Gastrocnemius medialis (tissue), 4 donors: ENCODE measurements at regions not wholly inside any gene's neighbourhood (a gene's known extent, or its start where the extent isn't known, plus 50 kb on each side); places are given as distances from the start of the nearest gene placed in this dataset.

Experiments
- ATAC-seq, 2 donors: fragments of 150-250 bp; one replicate each; pipeline ENCODE4 v1.9.1; 2016
- DNase-seq, 2 donors: peaks; one replicate each; pipeline ENCODE4 v3.0.0-alpha.2; 2019
- H3K27ac ChIP-seq, 4 donors: fragments of 200-600 bp; sonication (generic); 1 replicate in 1 of 4; 2 replicates in 3 of 4; pipeline ENCODE4 v1.5.1; 2016 to 2018; ENCODE audit warnings: mild to moderate bottlenecking in 2 of 4, moderate library complexity in 1 of 4
- H3K27me3 ChIP-seq, 3 donors: fragments of 200-600 bp; sonication (generic) in 2 of 3; 1 replicate in 1 of 3; 2 replicates in 2 of 3; pipeline versions ENCODE4 v1.5.1 to v1.6.0; 2016 to 2019; ENCODE audit warnings: mild to moderate bottlenecking in 1 of 3, moderate library complexity in 1 of 3
- H3K36me3 ChIP-seq, 2 donors: fragments of 200-600 bp; sonication (generic) in 1 of 2; one replicate each; pipeline ENCODE4 v1.5.1; 2017 to 2018
- H3K4me1 ChIP-seq, 2 donors: fragments of 200-600 bp; sonication (generic) in 1 of 2; one replicate each; pipeline ENCODE4 v1.5.1; 2016 to 2017; ENCODE audit warnings: mild to moderate bottlenecking in 2 of 2
- H3K4me3 ChIP-seq, 4 donors: fragments of 200-600 bp; sonication (generic) in 3 of 4; 1 replicate in 1 of 4; 2 replicates in 3 of 4; pipeline ENCODE4 v1.5.1; 2016 to 2019; ENCODE audit warnings: mild to moderate bottlenecking in 2 of 4
- H3K9me3 ChIP-seq, 3 donors: fragments of 200-600 bp; sonication (generic) in 2 of 3; 1 replicate in 1 of 3; 2 replicates in 2 of 3; pipeline ENCODE4 v1.5.1; 2016 to 2019
- CTCF ChIP-seq, 5 experiments: fragments of 450-650 bp in 3 of 5; fragments of 200-600 bp in 2 of 5; sonication (generic) in 2 of 5; IDR thresholded peaks in 4 of 5; conservative IDR thresholded peaks in 1 of 5; 1 replicate in 4 of 5; 2 replicates in 1 of 5; pipeline ENCODE4 v1.5.1; 2016 to 2019; ENCODE audit warnings: antibody characterized with exemption in 5 of 5, mild to moderate bottlenecking in 3 of 5, moderate library complexity in 3 of 5
- POLR2A ChIP-seq, 2 donors: fragments of 450-650 bp; IDR thresholded peaks; one replicate each; pipeline ENCODE4 v1.6.1; 2017; ENCODE audit warnings: antibody characterized with exemption in 2 of 2, mild to moderate bottlenecking in 2 of 2, moderate library complexity in 2 of 2
- in situ Hi-C, 4 donors: fragments of 200-750 bp; cut with MboI; loops; one replicate each; pipeline versions ENCODE4 v1.15.0 to v1.8.0; 2017; ENCODE audit warnings: low sequenced_read_pairs in 4 of 4
- intact Hi-C: fragments of 100-400 bp; cut with DNase I; formaldehyde crosslinking; loops from one replicate; pipeline ENCODE4 v1.15.1; 2023; ENCODE audit warnings: low total_unique reads

DNA sequence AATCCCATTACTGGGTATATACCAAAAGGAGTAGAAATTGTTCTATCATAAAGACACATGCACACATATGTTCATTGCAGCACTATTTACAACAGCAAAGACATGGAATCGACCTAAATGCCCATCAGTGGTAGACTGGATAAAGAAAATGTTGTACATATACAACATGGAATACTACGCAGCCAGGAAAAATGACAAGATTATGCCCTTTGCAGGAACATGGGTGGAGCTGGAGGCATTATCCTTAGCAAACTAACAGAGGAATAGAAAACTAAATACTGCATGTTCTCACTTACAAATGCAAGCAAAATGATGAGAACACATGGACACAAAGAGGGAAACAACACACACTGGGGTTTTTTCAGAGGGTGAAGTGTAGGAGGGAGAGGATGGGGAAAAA is 300.2 kb downstream of the BAMBI start:
- Histone ChIP-seq H3K36me3 (no peaks in the 10 kb centered on the region), H3K4me3 (no peak overlapping the region), H3K27ac (no peak overlapping the region), H3K4me1 (peaks cover 0 to 3% of the 10 kb centered on the region in 2 donors), H3K9me3 (no peaks in the 10 kb centered on the region), H3K27me3 (no peaks in the 10 kb centered on the region)
- no peak for DNase-seq
- intact Hi-C loops, result no loop called here
- no peak for TF ChIP-seq CTCF (IDR thresholded peaks at IDR 0.05 in 4 of 5, conservative IDR thresholded peaks at IDR 0.05 in 1 of 5)
- TF ChIP-seq POLR2A (IDR thresholded peaks at IDR 0.05), result no peak
- no peak for ATAC-seq
- in situ Hi-C loops, result no loop called here

GRCh38 chr10:28980264-28980663 is 302.9 kb downstream of the BAMBI start:
- Histone ChIP-seq H3K36me3 (no peaks in the 10 kb centered on the region), H3K4me3 (no peak overlapping the region), H3K9me3 (no peaks in the 10 kb centered on the region), H3K27ac (no peak overlapping the region), H3K27me3 (no peaks in the 10 kb centered on the region), H3K4me1 (peaks cover 0 to 19% of the 10 kb centered on the region in 2 donors)
- DNase-seq (no peak), ATAC-seq (no peak)
- no peak for TF ChIP-seq CTCF (IDR thresholded peaks at IDR 0.05 in 4 of 5, conservative IDR thresholded peaks at IDR 0.05 in 1 of 5)
- no peak for TF ChIP-seq POLR2A (IDR thresholded peaks at IDR 0.05)
- intact Hi-C loops, result no loop called here
- in situ Hi-C loops, result loop anchor here in 1 of 4 donors (10.0 kb wide), 1 partner anchor 295 kb away; no protein-coding TSS in a partner anchor

GRCh38 chr10:28981007-28981406 is 303.7 kb downstream of the BAMBI start:
- Histone ChIP-seq H3K27ac (no peak overlapping the region), H3K27me3 (no peaks in the 10 kb centered on the region), H3K4me3 (no peak overlapping the region), H3K36me3 (no peaks in the 10 kb centered on the region), H3K9me3 (no peaks in the 10 kb centered on the region), H3K4me1 (peaks cover 0 to 24% of the 10 kb centered on the region in 2 donors)
- intact Hi-C loops, result no loop called here
- in situ Hi-C loops, result loop anchor here in 1 of 4 donors (10.0 kb wide), 1 partner anchor 296 kb away; no protein-coding TSS in a partner anchor
- ATAC-seq (no peak), DNase-seq (no peak)
- TF ChIP-seq POLR2A (IDR thresholded peaks at IDR 0.05), result no peak
- no peak for TF ChIP-seq CTCF (IDR thresholded peaks at IDR 0.05 in 4 of 5, conservative IDR thresholded peaks at IDR 0.05 in 1 of 5)

DNA sequence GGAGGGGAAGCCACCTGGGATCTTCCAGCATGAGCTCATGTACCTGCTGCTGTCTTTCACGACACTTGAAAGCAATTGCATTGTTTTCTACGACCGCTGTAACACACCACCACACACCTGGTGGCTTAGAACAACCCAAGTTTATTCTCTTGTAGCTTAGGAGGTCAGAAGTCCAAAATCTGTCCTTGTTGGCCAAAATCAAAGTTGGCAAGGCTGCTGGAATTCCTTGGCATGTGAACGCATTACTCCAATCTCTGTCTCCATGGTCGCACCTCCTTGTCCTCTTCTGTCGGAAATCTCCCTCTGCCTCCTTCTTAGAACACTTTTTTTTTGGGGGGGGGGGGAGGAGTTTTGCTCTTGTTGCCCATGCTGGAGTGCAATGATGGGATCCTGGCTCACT is 305.7 kb downstream of the BAMBI start:
- H3K27me3 ChIP-seq, result no peaks in the 10 kb centered on the region
- H3K4me1 ChIP-seq, result peaks cover 0 to 21% of the 10 kb centered on the region in 2 donors
- no peak overlapping the region for H3K4me3 ChIP-seq
- H3K9me3 ChIP-seq, result no peaks in the 10 kb centered on the region
- intact Hi-C loops, result no loop called here
- DNase-seq, result no peak
- TF ChIP-seq POLR2A (IDR thresholded peaks at IDR 0.05) (no peak), CTCF (IDR thresholded peaks at IDR 0.05 in 4 of 5, conservative IDR thresholded peaks at IDR 0.05 in 1 of 5) (no peak)
- H3K27ac ChIP-seq, result no peak overlapping the region
- ATAC-seq, result no peak
- H3K36me3 ChIP-seq, result no peaks in the 10 kb centered on the region
- in situ Hi-C loops, result loop anchor here in 1 of 4 donors (10.0 kb wide), 1 partner anchor 298 kb away; no protein-coding TSS in a partner anchor

- peaks cover 0 to 21% of the 10 kb centered on the region in 2 donors for H3K4me1 ChIP-seq
- in situ Hi-C loops, result loop anchor here in 1 of 4 donors (10.0 kb wide), 1 partner anchor 299 kb away; no protein-coding TSS in a partner anchor
- no peaks in the 10 kb centered on the region for H3K9me3 ChIP-seq
- H3K36me3 ChIP-seq, result no peaks in the 10 kb centered on the region
- no peak overlapping the region for H3K4me3 ChIP-seq
- intact Hi-C loops, result no loop called here
- DNase-seq (no peak), ATAC-seq (peak; percentile 21 to 37)
- H3K27me3 ChIP-seq, result no peaks in the 10 kb centered on the region
- TF ChIP-seq CTCF (IDR thresholded peaks at IDR 0.05 in 4 of 5, conservative IDR thresholded peaks at IDR 0.05 in 1 of 5) (no peak), POLR2A (IDR thresholded peaks at IDR 0.05) (no peak)
- peak overlapping the region in 2 of 4 donors; percentile 10 to 51 for H3K27ac ChIP-seq
Observed at GRCh38 chr10:28983799-28984198, 305.1 kb upstream of the LYZL1 start.
